ENCODE measurements at regions not wholly inside any gene's neighbourhood (a gene's known extent, or its start where the extent isn't known, plus 50 kb on each side); places are given as distances from the start of the nearest gene placed in this dataset.

DNA sequence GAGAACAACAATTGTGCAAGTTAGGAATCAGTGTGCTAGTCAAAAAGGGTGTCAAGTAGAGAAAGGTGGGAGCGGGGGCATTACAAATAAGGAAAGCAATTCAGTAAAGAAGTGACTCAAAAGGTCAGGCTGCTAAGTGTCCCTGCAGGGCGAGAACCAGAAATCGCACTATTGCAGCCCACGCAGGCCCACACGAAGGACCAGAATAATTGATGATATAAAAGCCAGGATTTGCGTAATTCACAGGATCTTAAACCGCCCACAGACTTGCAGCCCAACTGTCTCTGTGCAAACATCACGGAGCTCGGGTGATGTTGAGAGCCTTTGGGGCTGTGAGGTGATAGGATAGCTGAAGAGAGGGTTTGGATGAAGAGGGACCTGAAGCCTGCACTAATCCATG, 349.0 kb downstream of the BRINP1 start:
- DNase-seq (ENCODE audit: low spot score): no peak

DNA sequence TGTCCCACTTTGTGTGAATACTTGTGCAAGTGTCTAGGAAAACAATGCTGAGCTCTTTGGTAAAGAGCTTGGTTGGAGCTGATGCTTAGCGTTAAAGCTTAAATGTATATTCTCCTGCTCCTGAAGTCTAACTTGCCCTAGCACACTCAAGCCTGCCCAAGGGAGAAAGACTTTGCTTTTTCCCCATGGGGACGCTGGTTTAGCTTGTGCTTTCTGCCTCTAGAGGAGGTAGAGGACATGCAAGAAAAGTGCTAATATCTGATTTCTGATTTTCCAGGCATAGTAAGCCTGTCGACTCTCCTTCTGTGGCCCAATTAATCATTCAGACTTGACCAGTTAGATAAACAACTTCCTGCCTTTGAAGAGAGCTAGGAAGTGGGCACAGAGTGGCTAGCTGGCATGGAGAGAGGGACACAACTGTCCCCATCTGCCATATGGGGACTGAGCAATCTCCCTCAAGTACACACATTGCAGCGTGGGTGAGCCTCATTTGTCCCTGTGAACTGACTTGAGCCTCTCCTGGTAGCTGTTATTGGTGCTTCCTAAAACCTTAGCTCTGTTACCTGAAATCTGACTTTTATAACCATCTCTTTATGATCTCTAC, 348.4 kb downstream of the BRINP1 start:
- no peak for DNase-seq (ENCODE audit: low spot score)

DNA sequence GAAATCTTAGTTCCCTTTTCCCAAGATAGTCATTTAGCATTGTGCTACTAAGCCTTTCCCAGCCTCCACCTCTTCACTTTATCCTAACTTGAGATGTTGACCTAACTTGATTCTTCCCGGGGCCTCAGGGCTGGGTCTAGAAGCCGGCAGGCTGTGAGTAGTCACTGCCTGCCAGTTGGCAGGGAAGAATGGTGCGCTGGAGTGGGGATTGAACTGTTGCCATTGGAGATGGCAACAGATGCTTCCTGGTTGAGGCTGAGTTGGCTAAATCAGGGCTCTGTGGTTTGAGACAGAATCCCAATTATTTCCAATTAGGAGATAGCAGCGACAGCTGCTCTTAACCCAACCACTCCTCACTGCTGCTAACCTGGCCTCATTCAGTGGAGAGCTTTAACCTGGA, 343.1 kb downstream of the BRINP1 start:
- DNase-seq (ENCODE audit: low spot score): no peak

GRCh38 chr9:119027901-119028699, 341.1 kb downstream of the BRINP1 start:
- no peak for DNase-seq (ENCODE audit: low spot score)

- DNase-seq (ENCODE audit: low spot score): no peak
Measured at GRCh38 chr9:119029886-119030285, 339.3 kb downstream of the BRINP1 start.

- no peak for DNase-seq (ENCODE audit: low spot score)
Measured at GRCh38 chr9:119033596-119033995, 335.6 kb downstream of the BRINP1 start.

GRCh38 chr9:119036969-119037368, 332.3 kb downstream of the BRINP1 start:
- no peak for DNase-seq (ENCODE audit: low spot score)

- DNase-seq (ENCODE audit: low spot score): no peak
Measured at GRCh38 chr9:119043996-119044395, 325.2 kb downstream of the BRINP1 start.

- no peak for DNase-seq (ENCODE audit: low spot score)
Measured at GRCh38 chr9:119044806-119045205, 324.4 kb downstream of the BRINP1 start.

DNA sequence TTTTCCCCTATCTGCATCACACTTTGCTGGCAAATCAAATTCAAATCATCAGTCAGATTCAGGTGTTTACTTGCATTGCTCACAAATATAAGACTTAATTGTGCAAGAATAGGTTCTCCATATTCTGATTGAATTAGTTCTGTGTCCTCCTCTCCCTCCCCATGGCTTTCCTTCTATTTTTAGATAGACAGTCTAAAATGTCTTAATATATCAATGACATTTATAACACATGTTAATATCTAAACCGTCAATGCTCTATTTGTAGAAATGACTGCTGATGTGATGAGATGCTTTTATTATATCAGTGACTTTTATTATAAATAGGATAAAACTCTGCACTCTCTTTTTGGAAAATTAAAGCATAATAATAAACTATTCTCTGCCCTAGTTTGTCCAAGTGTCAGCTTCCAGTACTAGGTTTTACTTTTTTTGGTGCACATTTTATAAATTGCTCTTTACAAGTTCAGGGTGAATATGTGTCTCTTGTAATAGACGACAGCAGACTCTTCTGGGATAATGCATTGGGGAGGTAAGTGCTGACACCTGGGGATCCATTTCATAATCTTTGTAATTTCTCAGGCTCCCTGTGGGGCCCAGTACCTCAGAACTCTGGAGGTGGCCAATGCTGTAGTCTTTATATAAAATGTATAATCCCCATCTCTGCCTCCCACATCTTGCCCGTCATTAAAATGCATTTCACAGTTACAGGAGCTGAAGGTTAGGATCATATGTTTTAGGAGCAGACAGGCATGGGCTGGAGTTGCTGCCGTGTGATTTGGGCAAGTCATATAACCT, 321.5 kb downstream of the BRINP1 start:
- DNase-seq (ENCODE audit: low spot score): no peak

- no peak for DNase-seq (ENCODE audit: low spot score)
Measured at GRCh38 chr9:119050281-119050680, 319.0 kb downstream of the BRINP1 start.

DNA sequence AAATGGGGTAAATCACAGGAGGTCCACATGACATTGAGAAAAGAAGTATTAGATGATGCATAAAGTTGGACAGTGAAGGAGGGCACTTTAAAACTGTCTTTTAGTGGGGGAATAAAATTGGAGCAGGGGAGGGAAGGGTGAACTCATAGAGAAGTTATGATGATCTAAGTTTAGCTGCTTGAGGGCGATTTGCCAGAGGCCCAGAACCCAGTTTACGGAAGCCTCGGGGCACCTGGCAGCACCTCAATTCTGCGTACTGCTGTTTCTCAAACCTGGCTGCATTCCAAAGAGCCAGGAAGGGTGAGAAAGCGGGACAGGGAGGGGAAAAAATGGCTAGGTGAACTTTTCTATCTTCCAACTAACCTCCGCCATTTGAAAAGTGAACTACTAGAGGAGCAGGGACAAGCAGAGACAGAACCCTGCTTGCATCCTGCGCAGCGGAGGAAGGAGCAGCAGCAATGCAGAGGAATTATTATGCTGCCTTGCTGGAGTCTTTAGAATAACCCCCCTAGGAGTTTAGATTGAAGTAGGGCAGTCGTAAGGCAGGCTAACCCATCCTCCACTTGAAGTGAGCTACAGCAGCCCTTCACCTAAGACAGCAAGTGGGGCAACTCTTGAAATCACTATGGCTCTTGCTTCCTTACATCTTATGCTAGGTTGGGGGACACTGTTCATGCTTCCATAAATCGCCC, 316.8 kb downstream of the BRINP1 start:
- DNase-seq (ENCODE audit: low spot score): no peak

DNA sequence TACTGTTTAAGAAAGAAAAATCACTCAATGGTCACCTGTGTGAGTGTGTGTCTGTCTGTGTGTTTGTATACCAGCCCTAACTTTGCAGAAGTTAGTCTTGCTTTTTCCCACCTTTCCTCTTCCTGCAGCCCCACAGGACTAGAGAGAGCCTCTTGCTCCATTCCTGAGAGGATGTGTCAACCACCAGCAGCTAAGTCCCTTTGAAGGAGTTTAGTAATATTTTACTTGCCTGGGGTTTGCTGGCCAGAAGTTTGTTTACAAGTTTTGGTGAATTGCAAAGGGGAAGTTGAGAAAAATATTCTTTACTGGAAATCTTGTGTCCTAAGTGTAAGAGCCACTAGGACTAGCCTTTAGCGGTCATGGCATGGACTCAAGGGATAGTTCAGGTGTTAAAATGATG, 316.2 kb downstream of the BRINP1 start:
- DNase-seq (ENCODE audit: low spot score): no peak

DNA sequence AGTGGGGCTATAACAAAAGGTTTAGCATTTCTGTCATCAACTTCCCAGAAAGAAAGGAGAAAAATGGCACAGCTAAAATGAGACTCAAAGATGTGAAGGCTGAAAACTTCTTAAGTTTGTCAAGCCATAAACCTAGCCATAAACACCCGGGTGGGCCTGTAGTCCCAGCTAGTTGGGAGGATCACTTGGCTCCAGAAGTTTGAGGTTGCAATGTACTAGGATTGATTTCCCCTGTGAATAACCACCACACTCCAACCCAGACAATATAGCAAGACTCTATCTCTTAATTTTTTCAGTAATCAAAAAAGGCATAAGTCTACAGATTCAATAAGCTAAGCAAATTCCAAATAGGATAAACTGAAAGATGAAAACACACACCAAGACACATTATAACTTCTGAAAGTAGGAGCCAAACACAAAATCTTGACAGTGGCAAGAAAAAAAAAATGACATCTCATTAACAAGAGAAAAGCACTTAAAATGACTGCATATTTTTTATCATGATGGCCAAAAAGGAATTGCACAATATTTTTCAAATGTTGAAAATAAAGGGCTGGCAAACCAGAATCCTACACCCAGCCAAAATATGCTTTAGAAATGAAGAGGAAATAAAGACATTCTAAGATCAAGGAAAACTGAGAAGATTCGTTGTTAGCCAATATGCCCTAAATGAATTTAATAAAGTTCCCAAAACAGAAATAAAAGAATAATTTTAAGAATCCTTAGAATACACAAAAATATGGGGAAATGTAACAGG, 308.4 kb downstream of the BRINP1 start:
- DNase-seq (ENCODE audit: low spot score): no peak

DNA sequence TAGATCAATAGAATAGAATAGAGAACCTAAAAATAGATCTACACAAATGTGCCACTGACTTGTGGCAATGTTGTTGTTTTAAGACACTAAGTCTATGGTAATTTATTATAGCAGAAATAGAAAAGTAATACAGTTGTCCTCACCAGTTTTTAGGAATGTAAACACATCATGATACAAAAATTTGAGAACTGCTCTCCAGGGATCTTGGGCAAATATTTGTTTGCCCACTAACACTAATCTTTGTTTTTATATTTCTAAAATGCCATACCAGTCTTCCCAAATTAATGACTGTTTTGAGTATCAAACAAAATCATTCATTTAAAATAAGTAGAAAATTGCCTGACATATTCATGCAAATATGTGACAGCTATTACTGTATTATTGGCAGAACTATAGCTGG, 297.6 kb downstream of the BRINP1 start:
- DNase-seq (ENCODE audit: low spot score): no peak

DNA sequence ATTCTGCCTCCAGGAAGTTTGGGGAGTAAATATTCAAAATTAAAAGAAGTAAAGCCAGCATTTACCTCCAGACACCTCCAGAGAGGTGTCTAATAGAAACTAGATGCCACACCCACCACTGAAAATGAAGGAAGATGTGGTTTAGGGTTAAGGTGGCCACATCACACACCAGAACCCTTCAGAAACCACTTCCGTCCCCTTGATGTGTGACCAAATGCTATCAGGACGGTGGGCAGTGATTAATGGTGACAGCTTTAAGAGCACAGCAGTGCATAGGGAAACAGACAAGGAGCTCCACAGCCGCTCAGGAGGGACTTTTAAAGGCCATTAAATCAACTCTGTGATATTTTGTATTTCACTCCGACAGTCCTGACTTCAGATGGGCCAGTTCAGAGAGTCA, 295.2 kb downstream of the BRINP1 start:
- no peak for DNase-seq (ENCODE audit: low spot score)

- DNase-seq (ENCODE audit: low spot score): no peak
Measured at GRCh38 chr9:119078015-119078414, 291.2 kb downstream of the BRINP1 start.

GRCh38 chr9:119083673-119084072, 285.6 kb downstream of the BRINP1 start:
- no peak for DNase-seq (ENCODE audit: low spot score)

DNA sequence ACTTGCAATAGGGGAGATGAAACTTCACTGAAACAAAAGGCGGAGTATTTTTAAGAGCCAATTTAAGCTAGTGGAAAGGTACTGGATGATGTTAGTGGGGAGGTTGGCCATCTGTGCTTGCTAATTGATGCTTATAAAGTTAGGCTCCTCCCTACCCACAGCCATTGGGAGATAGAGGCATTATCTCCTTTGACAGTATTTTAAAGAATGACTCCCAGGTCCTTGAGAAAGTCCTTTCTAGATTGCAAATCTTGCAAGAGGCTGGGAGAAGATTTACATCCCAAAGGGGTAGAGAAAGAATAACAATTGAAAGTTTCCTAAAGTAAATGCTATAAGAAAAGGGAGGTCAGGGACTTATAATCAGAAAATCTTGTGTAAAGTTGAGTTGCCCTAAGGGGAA, 282.6 kb downstream of the BRINP1 start:
- DNase-seq (ENCODE audit: low spot score): no peak

DNA sequence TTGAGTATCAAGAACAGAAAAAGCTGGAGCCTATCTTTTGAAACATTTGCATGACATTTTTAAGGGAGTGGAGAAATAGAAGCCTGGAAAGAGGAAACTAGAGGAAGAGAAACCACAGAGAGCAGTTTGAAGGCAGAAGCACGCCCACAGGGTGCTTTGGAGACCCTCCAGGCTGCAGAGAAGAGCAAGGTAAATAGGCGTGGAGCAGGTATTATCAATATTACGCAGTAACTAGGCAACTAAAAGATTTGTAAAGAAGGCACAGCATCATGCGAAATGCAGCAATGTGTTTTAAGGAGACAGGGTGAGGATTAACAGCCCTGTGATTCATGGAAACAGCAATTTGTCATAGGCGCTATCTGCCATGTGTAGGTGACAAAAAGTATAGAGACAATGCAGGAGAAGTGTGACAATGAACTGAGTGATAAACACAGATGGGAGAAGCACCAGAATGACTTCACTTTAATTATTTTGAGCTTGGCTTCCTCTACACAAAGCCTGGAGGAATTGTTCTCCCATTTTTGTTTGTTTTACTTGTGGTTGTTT, 281.2 kb downstream of the BRINP1 start:
- DNase-seq (ENCODE audit: low spot score): no peak

- DNase-seq (ENCODE audit: low spot score): no peak
Measured at GRCh38 chr9:119091074-119091473, 278.2 kb downstream of the BRINP1 start.

Measured in D341Med (cell line).